HG02763 (cell line): ENCODE measurements at regions not wholly inside any gene's neighbourhood (a gene's known extent, or its start where the extent isn't known, plus 50 kb on each side); places are given as distances from the start of the nearest gene placed in this dataset.
A peak's percentile ranks its signal among the peaks of the same experiment; 100 is the strongest.

Experiments used
- ATAC-seq: cut with Tn5 transposase; IDR thresholded peaks from one replicate; pipeline ENCODE4 v1.9.1; 2021; ENCODE audit warnings: mild to moderate bottlenecking, moderate library complexity; ENCODE audit not compliant: unreplicated experiment

GRCh38 chr2:145481334-145481922, 961.5 kb upstream of the ZEB2 start:
- no peak for ATAC-seq

- no peak for ATAC-seq
Observed at GRCh38 chr2:145464866-145465265, 944.9 kb upstream of the ZEB2 start.

GRCh38 chr2:145460112-145460511, 940.2 kb upstream of the ZEB2 start:
- no peak for ATAC-seq

GRCh38 chr2:145431181-145431951, 911.4 kb upstream of the ZEB2 start:
- ATAC-seq = no peak

- no peak for ATAC-seq
Observed at GRCh38 chr2:145423809-145424208, 903.9 kb upstream of the ZEB2 start.

- ATAC-seq = no peak
Observed at GRCh38 chr2:145422576-145422975, 902.7 kb upstream of the ZEB2 start.

GRCh38 chr2:145421841-145422240, 901.9 kb upstream of the ZEB2 start:
- no peak for ATAC-seq

- no peak for ATAC-seq
Observed at GRCh38 chr2:145416640-145417039, 896.7 kb upstream of the ZEB2 start.

GRCh38 chr2:145415151-145415550, 895.2 kb upstream of the ZEB2 start:
- ATAC-seq = no peak

GRCh38 chr2:145413261-145414030, 893.5 kb upstream of the ZEB2 start:
- no peak for ATAC-seq

GRCh38 chr2:145412155-145412554, 892.2 kb upstream of the ZEB2 start:
- ATAC-seq = peak; percentile 46

GRCh38 chr2:145411493-145411892, 891.6 kb upstream of the ZEB2 start:
- ATAC-seq = peak; percentile 85

GRCh38 chr2:145410086-145410485, 890.2 kb upstream of the ZEB2 start:
- ATAC-seq = no peak

- no peak for ATAC-seq
Observed at GRCh38 chr2:145408980-145409379, 889.1 kb upstream of the ZEB2 start.

GRCh38 chr2:145404690-145405089, 884.8 kb upstream of the ZEB2 start:
- no peak for ATAC-seq

- ATAC-seq = no peak
Observed at GRCh38 chr2:145402706-145403277, 882.9 kb upstream of the ZEB2 start.

- ATAC-seq = no peak
Observed at GRCh38 chr2:145399131-145399530, 879.2 kb upstream of the ZEB2 start.

GRCh38 chr2:145394181-145394580, 874.3 kb upstream of the ZEB2 start:
- no peak for ATAC-seq

GRCh38 chr2:145386973-145387372, 867.1 kb upstream of the ZEB2 start:
- no peak for ATAC-seq

- ATAC-seq = no peak
Observed at GRCh38 chr2:145383961-145384360, 864.0 kb upstream of the ZEB2 start.

GRCh38 chr2:145380436-145381017, 860.6 kb upstream of the ZEB2 start:
- ATAC-seq = no peak
